UCSD-AML1 (cell line): ENCODE measurements at regions not wholly inside any gene's neighbourhood (a gene's known extent, or its start where the extent isn't known, plus 50 kb on each side); places are given as distances from the start of the nearest gene placed in this dataset.
"Not testable (repeated sequence)": the region's sequence is repeated elsewhere in the genome, so short reads cannot be mapped to it uniquely, and the experiment has no call there.

Experiments used
- DNase-seq: peaks from one replicate; lab custom pipeline; 2025; ENCODE audit not compliant: unreplicated experiment; lab: John Stamatoyannopoulos, UW

- DNase-seq: no peak
These were observed 353.3 kb upstream of the SORCS1 start for GRCh38 chr10:107517811-107518210.

- no peak for DNase-seq
These were observed 351.8 kb upstream of the SORCS1 start for GRCh38 chr10:107516349-107516748.

GRCh38 chr10:107504011-107504410, 339.5 kb upstream of the SORCS1 start:
- DNase-seq: not testable (repeated sequence)

- DNase-seq: no peak
These were observed 337.9 kb upstream of the SORCS1 start for GRCh38 chr10:107502229-107502985.

GRCh38 chr10:107498983-107499382, 334.5 kb upstream of the SORCS1 start:
- no peak for DNase-seq

GRCh38 chr10:107497024-107497423, 332.5 kb upstream of the SORCS1 start:
- no peak for DNase-seq

- no peak for DNase-seq
These were observed 332.1 kb upstream of the SORCS1 start for GRCh38 chr10:107496594-107496993.

GRCh38 chr10:107492389-107492788, 327.9 kb upstream of the SORCS1 start:
- no peak for DNase-seq

GRCh38 chr10:107490389-107490788, 325.9 kb upstream of the SORCS1 start:
- no peak for DNase-seq

GRCh38 chr10:107487284-107487683, 322.8 kb upstream of the SORCS1 start:
- no peak for DNase-seq

- DNase-seq: no peak
These were observed 320.5 kb upstream of the SORCS1 start for GRCh38 chr10:107485019-107485418.

- DNase-seq: no peak
These were observed 317.4 kb upstream of the SORCS1 start for GRCh38 chr10:107481881-107482280.

GRCh38 chr10:107481224-107481623, 316.7 kb upstream of the SORCS1 start:
- no peak for DNase-seq

- no peak for DNase-seq
These were observed 316.3 kb upstream of the SORCS1 start for GRCh38 chr10:107480781-107481180.

- DNase-seq: no peak
These were observed 312.8 kb upstream of the SORCS1 start for GRCh38 chr10:107477266-107477665.

- no peak for DNase-seq
These were observed 311.9 kb upstream of the SORCS1 start for GRCh38 chr10:107476408-107476807.

GRCh38 chr10:107474650-107475049, 310.1 kb upstream of the SORCS1 start:
- DNase-seq: no peak

- no peak for DNase-seq
These were observed 308.7 kb upstream of the SORCS1 start for GRCh38 chr10:107473225-107473624.

GRCh38 chr10:107471911-107472310, 307.4 kb upstream of the SORCS1 start:
- DNase-seq: no peak

- no peak for DNase-seq
These were observed 289.1 kb upstream of the SORCS1 start for GRCh38 chr10:107453561-107453960.

- no peak for DNase-seq
These were observed 286.5 kb upstream of the SORCS1 start for GRCh38 chr10:107451047-107451446.

- no peak for DNase-seq
These were observed 285.6 kb upstream of the SORCS1 start for GRCh38 chr10:107450056-107450455.

GRCh38 chr10:107444443-107444842, 279.9 kb upstream of the SORCS1 start:
- DNase-seq: no peak
